Activated B cell treated with CpG ODN at 0.5 μM for 24 hours (primary cell): ENCODE measurements at regions not wholly inside any gene's neighbourhood (a gene's known extent, or its start where the extent isn't known, plus 50 kb on each side); places are given as distances from the start of the nearest gene placed in this dataset.

ENCODE experiments used
- ATAC-seq: fragments of 200-7000 bp; cut with Tn5 transposase; one replicate; pipeline ENCODE4 v1.10.0; 2021; ENCODE audit warnings: low read depth, mild to moderate bottlenecking, moderate library complexity
- CTCF ChIA-PET: fragments of 350-600 bp; sonication (Branson Sonifier 250); formaldehyde crosslinking; loops from one replicate; lab custom pipeline; 2021; ENCODE audit warnings: antibody characterized with exemption; lab: Charles Lee
- POLR2A ChIA-PET: fragments of 350-600 bp; sonication (Branson Sonifier 250); formaldehyde crosslinking; loops from one replicate; lab custom pipeline; 2021; ENCODE audit warnings: antibody characterized with exemption; lab: Charles Lee
- DNase-seq: peaks from one replicate; pipeline ENCODE4 v3.0.0; 2022
- H3K27ac Mint-ChIP-seq: one replicate; pipeline ENCODE4 v1.8.0; 2020; ENCODE audit warnings: mixed read lengths
- H3K27me3 Mint-ChIP-seq: one replicate; pipeline ENCODE4 v1.8.0; 2021; ENCODE audit warnings: mixed read lengths
- H3K36me3 Mint-ChIP-seq: one replicate; pipeline ENCODE4 v1.8.0; 2021; ENCODE audit warnings: low read depth, mixed read lengths
- H3K4me1 Mint-ChIP-seq: one replicate; pipeline ENCODE4 v1.8.0; 2021; ENCODE audit warnings: mixed read lengths
- H3K4me3 Mint-ChIP-seq: one replicate; pipeline ENCODE4 v1.8.0; 2020; ENCODE audit warnings: mild to moderate bottlenecking, mixed read lengths
- H3K9me3 Mint-ChIP-seq: one replicate; pipeline ENCODE4 v1.8.0; 2020; ENCODE audit warnings: mixed read lengths
- CTCF ChIP-seq: fragments of 200-600 bp; IDR thresholded peaks from one replicate; pipeline ENCODE4 v1.8.0; 2022; ENCODE audit warnings: antibody characterized with exemption, mild to moderate bottlenecking
- intact Hi-C: fragments of 100-400 bp; cut with micrococcal nuclease; formaldehyde crosslinking; loops from one replicate; pipeline ENCODE4 v1.15.1; 2024

GRCh38 chr17:34517406-34517805 is 62.0 kb upstream of the TMEM132E start:
- ATAC-seq (no peak), DNase-seq (no peak)
- intact Hi-C loops = loop anchor here (10.0 kb wide), 1 partner anchor 313 kb away; no protein-coding TSS in a partner anchor
- H3K36me3 Mint-ChIP-seq = no peaks in the 10 kb centered on the region
- POLR2A ChIA-PET = no interaction called here
- H3K27me3 Mint-ChIP-seq = peaks cover 25% of the 10 kb centered on the region
- no peak for TF ChIP-seq CTCF
- no peaks in the 10 kb centered on the region for H3K4me1 Mint-ChIP-seq
- CTCF ChIA-PET = no interaction called here
- H3K27ac Mint-ChIP-seq = no peak overlapping the region
- H3K9me3 Mint-ChIP-seq = no peaks in the 10 kb centered on the region
- no peak overlapping the region for H3K4me3 Mint-ChIP-seq

- CTCF ChIA-PET = no interaction called here
- DNase-seq = no peak
- TF ChIP-seq CTCF = no peak
- H3K36me3 Mint-ChIP-seq = no peaks in the 10 kb centered on the region
- H3K9me3 Mint-ChIP-seq = no peaks in the 10 kb centered on the region
- no peak for ATAC-seq
- H3K4me3 Mint-ChIP-seq = no peak overlapping the region
- intact Hi-C loops = loop anchor here (10.0 kb wide), 1 partner anchor 307 kb away; no protein-coding TSS in a partner anchor
- H3K4me1 Mint-ChIP-seq = peaks cover 6% of the 10 kb centered on the region
- H3K27ac Mint-ChIP-seq = no peak overlapping the region
- peaks cover 34% of the 10 kb centered on the region for H3K27me3 Mint-ChIP-seq
- POLR2A ChIA-PET = no interaction called here
Measured at GRCh38 chr17:34511931-34512330, 67.5 kb upstream of the TMEM132E start.

- Mint-ChIP-seq H3K36me3 (no peaks in the 10 kb centered on the region), H3K4me3 (no peak overlapping the region), H3K4me1 (peaks cover 6% of the 10 kb centered on the region), H3K27ac (no peak overlapping the region), H3K9me3 (no peaks in the 10 kb centered on the region), H3K27me3 (peaks cover 38% of the 10 kb centered on the region)
- ChIA-PET POLR2A (no interaction called here), CTCF (no interaction called here)
- TF ChIP-seq CTCF = no peak
- no peak for DNase-seq
- intact Hi-C loops = loop anchor here (10.0 kb wide), 1 partner anchor 306 kb away; no protein-coding TSS in a partner anchor
- no peak for ATAC-seq
Measured at GRCh38 chr17:34511265-34511664, 68.1 kb upstream of the TMEM132E start.

GRCh38 chr17:34504814-34505484 is 74.4 kb upstream of the TMEM132E start:
- no peak overlapping the region for H3K27ac Mint-ChIP-seq
- ATAC-seq (no peak), DNase-seq (no peak)
- intact Hi-C loops = no loop called here
- no peaks in the 10 kb centered on the region for H3K9me3 Mint-ChIP-seq
- H3K27me3 Mint-ChIP-seq = peaks cover 36% of the 10 kb centered on the region
- ChIA-PET CTCF (no interaction called here), POLR2A (no interaction called here)
- H3K4me3 Mint-ChIP-seq = no peak overlapping the region
- no peaks in the 10 kb centered on the region for H3K4me1 Mint-ChIP-seq
- no peak for TF ChIP-seq CTCF
- no peaks in the 10 kb centered on the region for H3K36me3 Mint-ChIP-seq

- Mint-ChIP-seq H3K27ac (no peak overlapping the region), H3K4me1 (no peaks in the 10 kb centered on the region), H3K36me3 (no peaks in the 10 kb centered on the region), H3K9me3 (no peaks in the 10 kb centered on the region), H3K27me3 (peaks cover 34% of the 10 kb centered on the region), H3K4me3 (no peak overlapping the region)
- intact Hi-C loops = no loop called here
- no peak for TF ChIP-seq CTCF
- DNase-seq = no peak
- ATAC-seq = no peak
- CTCF ChIA-PET = no interaction called here
- POLR2A ChIA-PET = no interaction called here
Measured at GRCh38 chr17:34503528-34504195, 75.7 kb upstream of the TMEM132E start.
